ENCODE measurements at regions not wholly inside any gene's neighbourhood (a gene's known extent, or its start where the extent isn't known, plus 50 kb on each side); places are given as distances from the start of the nearest gene placed in this dataset.

- no peak for DNase-seq
Observed at GRCh38 chr12:127263621-127264020, 1003.3 kb upstream of the TMEM132C start.

DNA sequence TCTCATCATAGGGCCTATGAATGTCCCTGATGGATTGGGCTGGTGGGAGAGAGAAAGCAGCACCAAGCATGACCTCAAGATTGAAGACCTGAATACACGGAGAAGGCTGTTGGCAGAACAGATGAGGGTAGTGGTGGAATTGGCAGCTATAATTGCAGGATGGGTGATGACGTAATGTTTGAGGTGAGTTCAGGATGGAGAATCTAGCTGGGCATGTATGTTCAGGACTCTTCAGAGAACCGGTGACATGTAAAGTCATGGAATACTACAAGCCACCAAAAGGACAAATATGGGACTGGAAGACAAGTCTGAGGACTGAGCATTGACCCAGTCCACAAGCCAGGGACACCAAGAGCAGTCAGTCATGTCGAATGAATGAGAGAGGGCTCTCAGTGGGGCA, 999.8 kb upstream of the TMEM132C start:
- DNase-seq = no peak

GRCh38 chr12:127268213-127268612, 998.8 kb upstream of the TMEM132C start:
- DNase-seq = no peak

- DNase-seq = no peak
Observed at GRCh38 chr12:127268706-127269425, 998.1 kb upstream of the TMEM132C start.

- no peak for DNase-seq
Observed at GRCh38 chr12:127270193-127270592, 996.8 kb upstream of the TMEM132C start.

DNA sequence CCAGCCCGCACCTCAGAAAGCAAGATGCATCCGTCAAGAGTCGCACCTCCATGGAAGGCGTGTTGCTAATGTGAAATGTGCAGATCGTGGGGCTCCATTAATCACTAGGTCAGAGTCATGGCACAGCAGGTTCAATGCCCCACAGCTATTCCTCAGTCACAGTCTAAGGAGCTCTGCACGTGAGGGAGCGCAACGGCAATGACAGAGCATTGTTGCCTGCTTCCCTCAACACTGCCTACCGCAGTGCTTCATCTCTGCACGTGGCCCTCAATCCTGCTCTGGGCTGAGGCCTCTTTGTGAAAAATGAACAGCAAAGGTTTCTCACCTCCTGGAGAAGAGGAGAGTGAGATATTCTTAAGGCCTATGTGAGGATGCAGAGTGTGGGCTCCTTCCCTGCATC, 995.2 kb upstream of the TMEM132C start:
- DNase-seq = no peak

GRCh38 chr12:127272864-127273263, 994.1 kb upstream of the TMEM132C start:
- DNase-seq = no peak

DNA sequence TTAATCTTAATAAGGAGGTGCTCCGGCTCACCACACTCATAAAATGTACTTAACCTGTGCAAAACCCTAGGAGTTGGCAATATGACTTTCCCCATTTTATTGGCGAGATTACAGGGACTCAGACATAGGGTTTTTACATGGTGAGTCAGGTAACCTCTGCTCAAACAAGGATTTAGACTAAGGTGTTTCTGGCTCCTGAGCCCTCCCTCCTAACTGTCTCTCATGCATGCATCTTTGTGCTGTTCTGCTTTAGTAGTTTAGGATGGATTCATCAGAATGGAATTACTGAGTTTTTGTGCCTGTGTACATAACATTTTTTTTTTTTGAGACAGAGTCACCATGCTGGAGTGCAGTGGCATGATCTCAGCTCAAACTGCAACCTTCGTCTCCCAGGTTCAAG, 993.3 kb upstream of the TMEM132C start:
- no peak for DNase-seq

- no peak for DNase-seq
Observed at GRCh38 chr12:127275416-127275815, 991.6 kb upstream of the TMEM132C start.

GRCh38 chr12:127277882-127278281, 989.1 kb upstream of the TMEM132C start:
- no peak for DNase-seq

- DNase-seq = no peak
Observed at GRCh38 chr12:127278351-127278750, 988.6 kb upstream of the TMEM132C start.

GRCh38 chr12:127280393-127281275, 986.3 kb upstream of the TMEM132C start:
- DNase-seq = peak; percentile 35

- DNase-seq = no peak
Observed at GRCh38 chr12:127282786-127283565, 984.0 kb upstream of the TMEM132C start.

DNA sequence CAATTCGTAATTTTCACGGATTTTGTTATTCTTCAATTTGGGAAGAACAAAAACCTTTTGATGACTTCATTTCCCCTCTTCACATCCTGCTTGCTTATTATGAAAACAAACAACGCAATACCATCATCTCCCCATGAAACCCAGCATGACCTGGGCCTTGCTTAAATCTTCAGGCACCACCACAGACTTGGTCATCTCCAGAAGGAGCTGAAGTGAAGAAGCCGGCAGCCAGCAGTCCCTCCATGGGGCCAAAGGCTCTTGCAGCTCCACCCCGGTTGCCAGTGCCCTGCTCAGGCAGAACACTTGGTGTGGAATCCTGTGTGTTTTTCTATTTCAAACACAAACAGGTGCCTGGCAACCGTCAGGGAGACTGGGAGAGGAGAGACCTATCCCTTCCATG, 982.9 kb upstream of the TMEM132C start:
- no peak for DNase-seq

GRCh38 chr12:127284870-127285431, 982.0 kb upstream of the TMEM132C start:
- no peak for DNase-seq

DNA sequence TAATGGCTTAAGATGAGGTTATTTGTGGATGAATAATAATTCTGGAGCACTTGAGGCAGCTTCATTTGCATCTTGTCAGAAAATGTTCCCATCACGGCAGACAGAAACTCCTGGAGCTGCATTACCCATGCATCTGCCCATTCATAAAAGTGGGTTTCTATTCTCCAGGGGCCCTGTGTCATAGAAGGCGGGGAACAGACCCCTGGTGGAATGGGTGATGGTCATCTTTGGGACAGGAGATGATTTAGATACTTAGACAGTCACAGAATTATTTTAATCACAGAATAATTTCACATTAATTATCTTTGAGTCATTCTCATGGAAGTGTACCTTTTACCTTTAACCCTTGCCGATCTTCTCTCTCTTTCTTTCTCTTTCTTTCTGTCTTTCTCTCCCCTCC, 980.7 kb upstream of the TMEM132C start:
- DNase-seq = no peak

- DNase-seq = no peak
Observed at GRCh38 chr12:127287256-127287655, 979.7 kb upstream of the TMEM132C start.

GRCh38 chr12:127290251-127290650, 976.7 kb upstream of the TMEM132C start:
- no peak for DNase-seq

DNA sequence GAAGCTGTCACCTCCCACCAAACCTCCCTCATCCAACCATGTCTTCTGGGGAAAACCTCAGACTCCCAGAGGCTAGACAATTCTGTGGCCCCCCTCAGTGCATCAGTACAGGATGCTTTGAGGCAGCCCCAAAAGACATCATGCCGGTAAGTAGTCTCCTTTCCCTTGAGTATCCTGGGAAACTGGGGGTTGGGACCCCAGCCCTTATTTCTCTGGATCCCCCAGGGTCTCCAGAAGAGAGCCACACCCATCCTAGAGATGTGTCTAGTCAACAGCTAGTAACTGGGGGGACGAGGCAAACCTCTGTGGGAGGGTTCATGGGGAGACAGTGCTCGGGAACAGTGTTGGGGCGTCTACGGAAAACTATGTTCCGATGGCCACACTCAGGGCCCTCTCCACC, 974.2 kb upstream of the TMEM132C start:
- no peak for DNase-seq

DNA sequence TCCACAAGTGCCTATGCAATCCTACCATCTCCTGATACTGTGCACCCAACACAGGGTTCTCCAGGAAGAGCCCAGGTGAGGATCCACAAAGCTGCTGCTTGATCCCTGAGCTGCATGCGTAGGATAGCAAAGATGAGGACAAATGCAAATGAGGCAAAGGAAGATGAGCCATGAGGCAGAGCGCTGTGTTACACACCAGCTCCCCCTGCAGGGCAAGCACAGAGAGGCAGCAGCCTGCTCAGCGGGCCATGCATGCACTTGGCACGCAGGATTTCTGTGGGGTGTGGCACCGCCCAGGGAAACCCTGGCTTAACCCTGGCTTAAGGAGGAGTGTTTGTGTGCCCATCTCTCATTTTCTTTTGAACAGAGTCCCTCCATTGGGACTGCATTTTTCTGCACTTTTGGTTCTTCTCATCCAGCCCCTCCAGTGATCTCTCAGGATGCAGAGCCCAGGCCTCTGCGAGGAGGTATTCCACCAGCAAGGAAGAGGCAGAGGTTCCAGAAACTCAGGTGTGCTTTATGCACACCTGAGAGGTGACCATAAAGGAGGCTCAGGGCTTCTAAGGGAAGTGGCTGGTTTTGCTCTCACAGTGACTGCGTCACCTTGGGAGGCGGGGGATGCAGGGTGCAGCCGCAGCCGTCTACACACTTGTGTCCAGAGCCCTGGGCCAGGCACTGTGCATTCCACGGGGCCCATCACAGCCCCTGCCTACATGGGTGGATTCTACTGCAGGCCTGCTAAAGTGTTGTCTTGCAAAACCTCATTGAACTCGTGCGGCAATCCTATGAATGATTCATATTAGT, 973.3 kb upstream of the TMEM132C start:
- DNase-seq = no peak

GRCh38 chr12:127294651-127295210, 972.2 kb upstream of the TMEM132C start:
- no peak for DNase-seq

DNA sequence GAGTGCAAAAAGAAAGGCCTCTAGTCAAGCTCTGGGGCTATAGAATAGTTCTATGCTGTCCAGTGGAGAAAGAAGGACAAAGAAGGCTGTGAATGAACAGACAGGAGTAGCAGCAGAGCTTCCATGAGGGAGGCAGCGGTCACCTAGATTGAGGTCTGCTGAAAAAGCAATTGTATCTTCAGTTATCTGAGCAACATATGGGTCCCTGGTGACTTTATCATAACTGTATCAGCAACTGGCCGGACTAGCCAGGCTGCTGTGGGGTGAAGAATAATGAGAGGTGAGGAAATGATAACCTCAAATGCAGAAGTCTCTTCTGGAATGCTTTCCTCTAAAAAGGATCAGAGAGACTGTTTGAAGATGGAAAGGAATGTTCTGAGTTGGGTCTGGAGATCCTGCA, 971.3 kb upstream of the TMEM132C start:
- no peak for DNase-seq
